HG02798 (cell line): ENCODE measurements at regions not wholly inside any gene's neighbourhood (a gene's known extent, or its start where the extent isn't known, plus 50 kb on each side); places are given as distances from the start of the nearest gene placed in this dataset.

ENCODE experiments used
- ATAC-seq: cut with Tn5 transposase; IDR thresholded peaks from one replicate; pipeline ENCODE4 v1.9.1; 2021; ENCODE audit warnings: mild to moderate bottlenecking; ENCODE audit not compliant: unreplicated experiment, poor library complexity

DNA sequence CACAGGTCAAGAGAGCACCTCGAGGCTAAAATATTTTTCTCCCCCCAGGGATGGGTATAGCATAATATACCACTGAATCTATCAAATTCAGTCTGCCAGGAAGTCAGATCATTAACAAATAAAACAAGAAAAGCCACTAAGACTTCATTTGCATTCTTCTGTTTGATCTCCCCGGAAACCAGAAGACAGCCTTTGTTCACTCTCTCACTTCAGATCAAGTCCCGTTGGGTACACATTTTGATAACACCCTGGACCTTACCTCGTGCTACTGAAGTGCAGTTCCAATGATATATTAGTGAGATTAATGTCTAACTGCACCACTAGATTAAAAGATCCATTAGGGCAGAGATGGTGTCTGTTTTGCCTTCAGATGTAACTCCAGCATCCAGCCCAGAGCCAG, 157.7 kb upstream of the B3GAT2 start:
- no peak for ATAC-seq

DNA sequence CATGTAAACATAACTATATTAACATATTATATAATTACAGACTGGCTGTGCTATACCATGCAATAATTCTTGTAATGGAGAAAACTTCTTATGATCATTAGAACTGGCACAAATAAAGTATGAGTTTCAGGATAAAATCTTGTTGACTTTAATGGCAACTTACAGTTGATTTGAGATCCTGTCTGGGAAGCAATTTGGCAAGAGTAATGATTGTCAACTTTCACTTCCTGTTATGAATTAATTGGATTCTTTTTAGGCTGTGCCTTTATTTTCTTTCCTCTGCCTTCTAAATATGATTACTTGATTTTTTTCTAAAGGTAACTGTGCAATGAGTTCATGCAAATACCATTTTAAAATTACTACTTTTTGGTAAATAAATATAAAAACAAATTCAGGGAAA, 158.1 kb upstream of the B3GAT2 start:
- ATAC-seq: no peak

DNA sequence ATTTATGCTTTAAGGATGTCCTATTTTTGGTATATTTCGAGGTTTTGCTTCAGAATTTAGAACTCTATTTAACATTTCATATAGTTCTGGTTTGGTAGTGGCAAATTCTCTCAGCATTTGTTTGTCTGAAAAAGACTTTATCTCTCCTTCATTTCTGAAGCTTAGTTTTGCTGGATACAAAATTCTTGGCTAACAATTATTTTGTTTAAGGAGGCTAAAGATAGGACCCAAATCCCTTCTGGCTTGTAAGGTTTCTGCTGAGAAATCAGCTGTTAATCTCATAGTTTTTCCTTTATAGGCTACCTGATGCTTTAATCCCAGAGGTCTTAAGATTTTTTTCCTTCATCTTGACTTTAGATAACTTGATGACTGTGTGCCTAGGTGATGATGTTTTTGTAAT, 162.7 kb upstream of the B3GAT2 start:
- ATAC-seq: no peak

GRCh38 chr6:71123051-71123450, 165.6 kb upstream of the OGFRL1 start:
- no peak for ATAC-seq

DNA sequence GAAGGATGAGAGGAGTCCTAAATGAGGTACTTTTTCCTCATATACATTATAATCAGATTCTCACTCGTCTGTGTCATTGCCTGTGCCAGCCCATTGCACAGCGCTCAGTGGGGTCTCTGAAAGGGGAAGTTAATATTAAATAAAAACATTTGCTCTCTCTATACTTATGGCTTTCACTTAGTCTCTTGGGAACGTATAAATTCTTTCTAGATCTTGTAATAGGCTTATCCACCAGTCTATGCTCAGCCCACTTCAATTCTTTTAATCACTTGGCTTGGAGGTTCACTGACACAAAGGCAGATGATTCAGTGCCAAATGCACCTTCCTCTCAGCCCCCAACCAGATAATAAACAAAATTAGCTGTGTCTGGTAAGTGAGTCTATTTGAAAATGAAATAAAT, 164.3 kb upstream of the OGFRL1 start:
- no peak for ATAC-seq

DNA sequence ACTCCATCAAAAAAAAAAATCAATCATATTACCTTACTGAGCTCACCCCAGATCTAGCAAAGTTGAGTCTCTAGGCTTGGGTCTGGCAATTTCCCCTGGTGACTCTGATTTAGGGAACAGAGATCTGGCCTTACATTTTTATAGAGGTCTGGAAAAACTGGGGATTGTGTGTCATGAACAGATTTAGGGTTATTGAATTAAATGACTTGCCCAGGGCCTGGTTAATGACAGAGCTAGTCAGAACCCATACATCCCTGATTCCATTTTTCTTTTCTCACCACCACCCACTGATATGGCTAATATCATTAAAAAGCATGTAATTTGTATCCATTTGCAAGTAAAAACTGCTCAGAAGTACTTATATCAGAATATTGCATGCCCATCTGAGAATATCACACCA, 163.4 kb upstream of the OGFRL1 start:
- ATAC-seq: no peak

DNA sequence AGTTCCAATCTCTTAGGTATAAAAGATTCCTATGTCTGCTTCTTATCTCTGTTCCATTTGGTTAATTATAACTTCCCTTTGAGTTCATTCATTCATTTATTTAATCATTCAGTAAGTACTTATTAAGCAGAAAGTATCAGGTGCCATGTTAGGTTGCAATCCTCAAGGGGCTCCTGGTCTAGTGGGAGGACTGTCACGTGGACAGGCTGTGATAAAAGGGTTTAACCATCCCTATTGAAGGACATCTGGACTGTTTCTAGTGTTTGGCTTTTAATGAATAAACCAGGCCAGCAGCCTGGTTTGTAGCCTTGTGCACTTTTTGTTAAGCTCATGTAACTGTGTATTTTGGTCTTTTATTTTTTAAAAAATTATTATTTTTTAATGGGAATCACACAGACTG, 162.1 kb upstream of the OGFRL1 start:
- ATAC-seq: no peak

GRCh38 chr6:71127374-71127773, 161.2 kb upstream of the OGFRL1 start:
- no peak for ATAC-seq

- ATAC-seq: no peak
These were observed 158.3 kb upstream of the OGFRL1 start for GRCh38 chr6:71130277-71130676.

DNA sequence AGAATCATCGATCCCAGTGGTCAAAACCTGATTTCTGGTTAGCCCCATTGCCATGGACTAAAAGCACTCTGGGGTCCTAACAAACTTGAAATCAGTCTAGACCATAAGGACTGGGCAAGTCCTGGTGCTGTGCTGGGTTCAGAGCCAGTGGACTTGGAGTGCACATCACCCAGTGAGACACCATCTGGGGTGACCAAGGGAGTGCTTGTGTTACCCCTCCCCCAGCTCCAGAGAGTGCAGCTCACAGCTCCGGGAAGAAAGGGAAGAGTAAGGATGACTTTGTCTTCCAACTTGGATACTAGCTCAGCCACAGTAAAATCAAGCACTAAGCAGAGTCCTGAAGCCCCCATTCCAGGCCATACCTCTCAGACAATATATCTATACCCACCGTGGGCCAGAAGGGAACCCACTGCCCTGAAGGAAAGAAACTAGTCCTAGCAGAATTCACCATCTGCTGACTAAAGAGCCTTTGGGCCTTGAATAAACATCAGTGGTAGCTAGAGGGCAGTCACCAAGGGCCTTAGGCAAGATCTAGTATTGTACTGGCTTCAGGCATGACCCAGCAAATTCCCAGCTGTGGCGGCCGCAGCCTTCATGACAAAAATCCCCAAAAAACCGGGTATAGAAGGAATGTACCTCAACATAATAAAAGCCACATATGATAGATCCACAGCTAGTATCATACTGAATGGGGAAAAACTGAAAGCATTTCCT, 153.5 kb upstream of the OGFRL1 start:
- no peak for ATAC-seq

- no peak for ATAC-seq
These were observed 150.6 kb upstream of the OGFRL1 start for GRCh38 chr6:71137973-71138372.

DNA sequence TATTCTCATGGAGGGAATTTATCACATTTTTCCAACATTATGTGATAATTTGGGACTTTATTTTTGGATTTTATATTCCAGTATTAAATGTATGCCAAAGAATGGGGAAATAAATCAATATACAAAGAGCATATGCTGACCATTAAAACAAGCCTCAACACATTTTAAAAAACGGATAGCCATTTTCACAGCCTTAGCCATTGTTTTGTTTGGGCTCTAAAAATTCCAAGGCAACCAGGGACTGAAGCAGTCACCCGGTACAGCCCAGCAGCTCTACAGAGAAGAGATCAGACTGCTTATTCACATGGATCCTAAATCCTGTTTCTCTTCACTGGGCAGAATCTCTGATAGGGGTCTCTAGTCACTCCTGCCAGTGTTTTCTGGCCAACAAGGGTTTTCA, 150.2 kb upstream of the OGFRL1 start:
- ATAC-seq: no peak

- ATAC-seq: no peak
These were observed 149.4 kb upstream of the OGFRL1 start for GRCh38 chr6:71139249-71139648.

GRCh38 chr6:71153755-71154325, 134.8 kb upstream of the OGFRL1 start:
- no peak for ATAC-seq

DNA sequence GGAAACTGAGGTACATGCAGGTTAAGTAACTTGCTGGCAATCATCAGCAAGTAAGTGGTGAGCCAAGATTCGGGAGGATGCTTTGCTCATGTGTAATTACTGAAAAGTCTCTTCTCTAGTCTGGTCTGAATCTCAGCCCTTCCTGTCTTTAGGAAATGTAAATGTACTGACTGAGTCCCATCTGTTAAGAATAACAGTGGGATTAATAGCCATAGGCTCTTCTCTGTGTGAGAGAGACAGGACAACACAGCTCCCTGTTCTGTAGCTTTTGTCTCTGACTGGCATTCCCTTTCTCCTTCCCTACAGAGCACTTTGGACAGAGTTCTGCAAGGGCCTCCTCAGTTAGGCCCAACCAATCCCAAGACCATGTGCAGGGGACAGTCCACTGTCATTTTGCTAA, 131.3 kb upstream of the OGFRL1 start:
- ATAC-seq: no peak

GRCh38 chr6:71164890-71165289, 123.7 kb upstream of the OGFRL1 start:
- no peak for ATAC-seq

- no peak for ATAC-seq
These were observed 120.3 kb upstream of the OGFRL1 start for GRCh38 chr6:71168233-71168765.

- ATAC-seq: no peak
These were observed 117.0 kb upstream of the OGFRL1 start for GRCh38 chr6:71171497-71172070.

DNA sequence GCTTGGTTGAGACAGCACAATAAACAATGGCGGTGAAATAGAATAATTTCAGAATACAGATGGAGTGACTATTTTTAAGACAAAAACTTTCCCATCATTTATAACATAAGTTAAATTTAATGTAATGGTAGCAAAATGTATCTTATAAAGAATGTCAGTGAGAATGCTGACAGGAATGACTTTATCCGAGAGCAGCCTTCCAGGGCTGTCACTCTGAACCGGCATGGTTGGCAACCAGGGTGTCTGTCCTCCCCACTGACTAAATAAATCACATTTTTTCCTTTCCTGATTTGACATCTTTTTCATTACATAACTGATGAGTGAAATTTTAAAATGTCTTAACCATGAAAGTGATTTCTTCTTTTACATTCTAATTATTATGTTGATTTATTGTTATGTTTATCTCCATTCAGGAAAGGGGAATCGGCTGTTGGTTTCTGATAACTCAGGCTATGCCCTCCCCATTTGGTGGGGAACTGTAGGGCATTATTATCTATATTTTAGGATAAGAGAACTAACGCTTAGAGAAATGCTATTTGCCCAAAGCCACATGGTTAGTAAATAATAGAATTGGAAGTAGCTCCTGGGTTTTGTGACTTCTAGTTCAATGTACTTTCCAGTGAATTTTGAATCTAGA, 109.2 kb upstream of the OGFRL1 start:
- no peak for ATAC-seq

DNA sequence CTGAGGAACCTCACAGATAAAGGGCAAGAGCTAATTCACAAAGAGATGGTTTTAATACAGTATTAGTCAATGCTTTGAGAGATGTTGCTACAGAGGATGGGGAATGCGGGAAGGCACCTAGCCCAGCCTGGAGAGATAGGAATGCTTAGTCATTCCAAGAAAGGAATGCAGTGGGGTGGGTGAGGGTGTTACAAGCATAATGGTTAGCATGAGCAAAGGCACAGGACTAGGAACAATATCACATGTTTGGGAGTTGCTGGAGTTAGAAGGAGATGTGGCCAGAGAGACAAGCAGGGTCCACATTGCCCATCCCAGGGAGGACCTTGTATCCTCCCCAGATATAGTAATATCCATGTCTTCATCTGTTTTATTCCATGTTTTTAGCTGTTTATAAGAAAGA, 107.0 kb upstream of the OGFRL1 start:
- no peak for ATAC-seq

DNA sequence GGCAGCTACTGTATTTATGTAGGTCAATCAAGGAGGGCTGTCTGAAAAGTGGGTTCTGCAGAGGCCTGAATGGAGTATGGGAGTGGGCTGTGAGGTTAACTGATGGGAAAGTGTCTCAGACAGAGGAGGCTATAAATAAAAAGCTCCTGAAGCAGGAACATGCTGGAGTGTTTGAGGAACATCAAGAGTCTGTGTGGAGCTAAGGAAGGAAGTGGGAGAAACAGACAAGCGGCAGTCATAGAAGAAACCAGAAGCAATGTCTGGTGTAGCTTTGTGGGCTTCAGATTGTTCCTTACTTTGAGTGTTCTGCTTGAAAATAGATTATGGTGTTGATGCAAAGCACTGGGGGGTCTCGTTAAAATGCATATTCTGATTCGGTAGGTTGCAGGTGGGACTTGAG, 101.5 kb upstream of the OGFRL1 start:
- ATAC-seq: no peak
